ENCODE measurements at regions not wholly inside any gene's neighbourhood (a gene's known extent, or its start where the extent isn't known, plus 50 kb on each side); places are given as distances from the start of the nearest gene placed in this dataset.

DNA sequence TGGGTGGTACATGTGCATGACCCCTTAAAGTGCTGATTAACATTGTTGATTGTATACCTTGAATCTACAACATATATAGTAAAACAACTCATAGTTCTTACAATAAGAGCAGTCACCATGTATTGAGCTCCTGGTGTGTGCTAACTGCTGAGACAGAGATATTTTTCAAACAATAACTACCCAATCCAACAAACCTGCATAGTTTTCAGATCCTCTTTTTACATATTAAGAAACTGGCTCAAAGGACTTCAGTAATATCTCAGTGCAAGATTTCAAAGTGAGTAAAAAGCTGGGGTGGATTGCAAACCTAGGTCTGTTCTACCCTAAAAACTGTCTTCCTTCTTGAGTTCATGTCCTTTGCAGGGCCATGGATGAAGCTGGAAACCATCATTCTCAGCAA lies 272.2 kb downstream of the SNX13 start:
- Mint-ChIP-seq H3K27ac (ENCODE audit: unreplicated experiment) (no peak overlapping the region), H3K36me3 (ENCODE audit: unreplicated experiment) (no peaks in the 10 kb centered on the region), H3K4me1 (ENCODE audit: low read depth, unreplicated experiment) (no peaks in the 10 kb centered on the region), H3K9me3 (ENCODE audit: unreplicated experiment) (no peaks in the 10 kb centered on the region), H3K27me3 (ENCODE audit: unreplicated experiment) (no peaks in the 10 kb centered on the region), H3K4me3 (ENCODE audit: unreplicated experiment) (no peak overlapping the region)
- DNase-seq = no peak
- TF ChIP-seq, protein P1, sequence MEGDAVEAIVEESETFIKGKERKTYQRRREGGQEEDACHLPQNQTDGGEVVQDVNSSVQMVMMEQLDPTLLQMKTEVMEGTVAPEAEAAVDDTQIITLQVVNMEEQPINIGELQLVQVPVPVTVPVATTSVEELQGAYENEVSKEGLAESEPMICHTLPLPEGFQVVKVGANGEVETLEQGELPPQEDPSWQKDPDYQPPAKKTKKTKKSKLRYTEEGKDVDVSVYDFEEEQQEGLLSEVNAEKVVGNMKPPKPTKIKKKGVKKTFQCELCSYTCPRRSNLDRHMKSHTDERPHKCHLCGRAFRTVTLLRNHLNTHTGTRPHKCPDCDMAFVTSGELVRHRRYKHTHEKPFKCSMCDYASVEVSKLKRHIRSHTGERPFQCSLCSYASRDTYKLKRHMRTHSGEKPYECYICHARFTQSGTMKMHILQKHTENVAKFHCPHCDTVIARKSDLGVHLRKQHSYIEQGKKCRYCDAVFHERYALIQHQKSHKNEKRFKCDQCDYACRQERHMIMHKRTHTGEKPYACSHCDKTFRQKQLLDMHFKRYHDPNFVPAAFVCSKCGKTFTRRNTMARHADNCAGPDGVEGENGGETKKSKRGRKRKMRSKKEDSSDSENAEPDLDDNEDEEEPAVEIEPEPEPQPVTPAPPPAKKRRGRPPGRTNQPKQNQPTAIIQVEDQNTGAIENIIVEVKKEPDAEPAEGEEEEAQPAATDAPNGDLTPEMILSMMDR (IDR thresholded peaks at IDR 0.05; ENCODE audit: partially characterized antibody, unreplicated experiment) = no peak

DNA sequence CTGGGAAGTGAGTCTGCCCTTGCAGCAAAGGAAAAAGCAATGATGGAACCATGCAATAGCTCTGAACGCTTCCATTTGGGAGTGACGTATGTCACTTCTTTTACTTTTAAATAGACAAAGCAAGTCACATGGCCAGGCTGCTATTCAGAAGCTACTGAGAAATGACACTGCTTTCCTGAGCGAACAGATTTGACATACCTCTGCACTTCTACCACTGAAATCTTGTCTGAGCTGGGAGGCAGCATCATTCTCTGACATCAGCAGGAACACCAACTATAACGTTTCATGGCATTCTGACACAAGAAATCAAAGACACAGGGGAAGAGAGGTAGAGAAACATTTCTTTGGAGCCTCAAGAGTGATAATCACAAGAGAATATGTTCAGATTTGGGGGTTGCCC lies 271.1 kb downstream of the SNX13 start:
- H3K9me3 Mint-ChIP-seq (ENCODE audit: unreplicated experiment) = no peaks in the 10 kb centered on the region
- H3K4me1 Mint-ChIP-seq (ENCODE audit: low read depth, unreplicated experiment) = no peaks in the 10 kb centered on the region

DNA sequence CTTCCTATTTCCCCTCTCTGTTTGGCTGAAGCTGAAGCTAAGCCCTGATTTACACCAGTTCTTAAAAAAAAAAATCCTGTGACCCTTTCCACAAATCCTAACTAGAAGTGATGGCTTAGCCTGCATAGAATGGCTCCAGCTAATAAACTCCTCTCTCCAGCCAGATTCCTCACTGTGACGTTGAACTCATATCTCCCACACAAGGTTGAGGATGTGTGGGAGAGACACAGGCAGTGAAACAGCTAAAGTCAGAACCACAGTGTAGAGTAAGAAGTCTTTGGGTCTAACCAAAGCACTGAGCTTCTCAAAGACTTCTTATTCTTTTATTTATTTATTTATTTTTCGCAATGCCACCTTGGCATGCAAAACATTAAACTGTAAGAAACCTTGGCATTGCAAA lies 268.3 kb downstream of the SNX13 start:
- Mint-ChIP-seq H3K36me3 (ENCODE audit: unreplicated experiment) (no peaks in the 10 kb centered on the region), H3K9me3 (ENCODE audit: unreplicated experiment) (no peaks in the 10 kb centered on the region), H3K4me3 (ENCODE audit: unreplicated experiment) (no peak overlapping the region), H3K27ac (ENCODE audit: unreplicated experiment) (no peak overlapping the region), H3K4me1 (ENCODE audit: low read depth, unreplicated experiment) (no peaks in the 10 kb centered on the region), H3K27me3 (ENCODE audit: unreplicated experiment) (no peaks in the 10 kb centered on the region)
- no peak for DNase-seq
- TF ChIP-seq, protein P1 (IDR thresholded peaks at IDR 0.05; ENCODE audit: partially characterized antibody, unreplicated experiment) = no peak

More for the DNA sequence above, 271.1 kb downstream of the SNX13 start:
- TF ChIP-seq, protein P1 (IDR thresholded peaks at IDR 0.05; ENCODE audit: partially characterized antibody, unreplicated experiment) = no peak
- DNase-seq = no peak
- no peaks in the 10 kb centered on the region for H3K27me3 Mint-ChIP-seq (ENCODE audit: unreplicated experiment)
- no peak overlapping the region for H3K4me3 Mint-ChIP-seq (ENCODE audit: unreplicated experiment)
- no peak overlapping the region for H3K27ac Mint-ChIP-seq (ENCODE audit: unreplicated experiment)
- no peaks in the 10 kb centered on the region for H3K36me3 Mint-ChIP-seq (ENCODE audit: unreplicated experiment)

DNA sequence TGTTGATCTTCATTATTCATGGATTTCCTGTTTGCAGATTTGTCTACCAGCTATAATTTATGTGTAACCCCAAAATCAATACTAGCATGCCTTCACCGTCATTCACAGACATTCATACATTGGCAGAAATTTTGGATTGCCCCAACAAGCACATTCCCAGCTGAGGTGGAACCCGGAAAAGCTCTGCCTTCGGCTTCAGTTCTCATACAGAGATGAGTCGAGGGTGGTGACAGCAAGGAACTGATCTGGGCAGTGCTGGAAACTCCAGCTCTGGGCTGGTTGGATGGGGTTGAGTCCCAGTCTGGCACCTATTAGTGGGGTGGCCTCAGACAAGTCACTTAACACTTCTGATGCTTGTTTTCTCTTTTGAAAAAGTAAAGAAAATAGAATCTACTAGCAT lies 267.5 kb downstream of the SNX13 start:
- Mint-ChIP-seq H3K4me3 (ENCODE audit: unreplicated experiment) (no peak overlapping the region), H3K36me3 (ENCODE audit: unreplicated experiment) (no peaks in the 10 kb centered on the region), H3K27ac (ENCODE audit: unreplicated experiment) (no peak overlapping the region), H3K9me3 (ENCODE audit: unreplicated experiment) (peaks cover under 1% of the 10 kb centered on the region), H3K27me3 (ENCODE audit: unreplicated experiment) (no peaks in the 10 kb centered on the region), H3K4me1 (ENCODE audit: low read depth, unreplicated experiment) (no peaks in the 10 kb centered on the region)
- DNase-seq = no peak
- TF ChIP-seq, protein P1 (IDR thresholded peaks at IDR 0.05; ENCODE audit: partially characterized antibody, unreplicated experiment) = no peak

DNA sequence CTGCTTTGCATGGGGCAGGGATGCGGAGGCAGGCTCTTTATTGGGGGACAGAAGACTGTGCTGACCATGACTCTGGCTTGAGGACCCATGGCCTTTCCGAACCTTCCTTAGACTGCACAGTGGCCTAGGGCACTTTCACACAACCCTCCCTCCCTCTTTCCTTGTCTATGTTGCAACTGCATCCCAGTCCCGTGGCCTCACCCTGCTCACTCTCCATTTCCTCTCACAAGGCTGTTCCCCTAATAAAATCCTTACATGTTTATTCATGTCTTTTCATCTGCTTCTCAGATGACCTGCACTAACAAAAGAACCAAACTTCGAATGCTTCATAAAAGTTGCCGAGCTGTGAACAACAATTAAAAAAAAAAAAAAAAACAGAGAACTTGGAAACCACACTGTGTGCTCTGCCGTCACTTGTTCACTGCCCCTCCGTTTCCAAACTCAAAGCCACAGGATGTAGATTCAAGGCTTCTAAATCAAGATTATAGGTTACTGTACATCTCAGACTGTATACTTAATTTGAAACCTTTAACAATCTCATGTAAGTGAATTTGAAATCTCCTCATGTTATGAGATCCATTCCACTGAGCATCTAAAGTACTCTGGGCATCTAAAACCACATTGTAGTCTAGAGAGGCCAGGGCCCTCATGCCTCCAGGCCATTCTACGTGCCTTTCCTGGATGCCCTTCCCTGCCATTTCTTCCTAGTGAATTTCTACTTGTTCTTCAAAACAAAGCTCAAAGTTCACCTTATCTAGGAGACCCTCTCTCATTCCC lies 265.9 kb downstream of the SNX13 start:
- peaks cover 2% of the 10 kb centered on the region for H3K9me3 Mint-ChIP-seq (ENCODE audit: unreplicated experiment)
- H3K4me1 Mint-ChIP-seq (ENCODE audit: low read depth, unreplicated experiment) = no peaks in the 10 kb centered on the region
- no peak overlapping the region for H3K4me3 Mint-ChIP-seq (ENCODE audit: unreplicated experiment)
- H3K27me3 Mint-ChIP-seq (ENCODE audit: unreplicated experiment) = no peaks in the 10 kb centered on the region
- H3K27ac Mint-ChIP-seq (ENCODE audit: unreplicated experiment) = no peak overlapping the region
- TF ChIP-seq, protein P1 (IDR thresholded peaks at IDR 0.05; ENCODE audit: partially characterized antibody, unreplicated experiment) = no peak
- no peak for DNase-seq
- no peaks in the 10 kb centered on the region for H3K36me3 Mint-ChIP-seq (ENCODE audit: unreplicated experiment)

Measured in glutamatergic neuron (in vitro differentiated cells).